ENCODE measurements at regions not wholly inside any gene's neighbourhood (a gene's known extent, or its start where the extent isn't known, plus 50 kb on each side); places are given as distances from the start of the nearest gene placed in this dataset.

DNA sequence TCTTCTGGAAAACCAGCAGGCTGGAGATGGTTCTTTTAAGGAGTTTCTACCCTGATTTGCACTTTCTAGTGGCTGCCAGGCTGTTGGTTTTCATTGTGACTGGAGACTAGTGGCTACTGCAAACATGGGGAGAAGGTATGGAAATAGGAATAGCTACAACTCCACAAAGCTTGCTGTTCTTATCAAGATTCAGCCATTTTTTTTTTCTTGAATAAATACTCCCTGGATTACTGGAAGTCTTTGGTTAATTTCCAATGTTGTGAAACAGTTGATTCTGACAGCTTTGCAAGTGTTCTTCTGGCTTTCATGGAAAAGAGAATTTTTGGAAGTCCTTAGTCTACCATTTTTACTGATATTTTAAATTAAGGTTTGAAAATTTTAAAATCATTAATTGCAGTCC is 277.7 kb downstream of the HS3ST3A1 start (continued):
- TF ChIP-seq, protein P1, sequence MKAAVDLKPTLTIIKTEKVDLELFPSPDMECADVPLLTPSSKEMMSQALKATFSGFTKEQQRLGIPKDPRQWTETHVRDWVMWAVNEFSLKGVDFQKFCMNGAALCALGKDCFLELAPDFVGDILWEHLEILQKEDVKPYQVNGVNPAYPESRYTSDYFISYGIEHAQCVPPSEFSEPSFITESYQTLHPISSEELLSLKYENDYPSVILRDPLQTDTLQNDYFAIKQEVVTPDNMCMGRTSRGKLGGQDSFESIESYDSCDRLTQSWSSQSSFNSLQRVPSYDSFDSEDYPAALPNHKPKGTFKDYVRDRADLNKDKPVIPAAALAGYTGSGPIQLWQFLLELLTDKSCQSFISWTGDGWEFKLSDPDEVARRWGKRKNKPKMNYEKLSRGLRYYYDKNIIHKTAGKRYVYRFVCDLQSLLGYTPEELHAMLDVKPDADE (IDR thresholded peaks at IDR 0.05): no peak
- TF ChIP-seq POLR2AphosphoS5 (IDR thresholded peaks at IDR 0.05; ENCODE audit: low read depth): no peak
- no peak for TF ChIP-seq NANOG (IDR thresholded peaks at IDR 0.05; ENCODE audit: borderline replicate concordance)
- TF ChIP-seq ZNF331 (CRISPR knock-in tag; IDR thresholded peaks at IDR 0.05; ENCODE audit: low read depth): no peak
- TF ChIP-seq, protein P2, sequence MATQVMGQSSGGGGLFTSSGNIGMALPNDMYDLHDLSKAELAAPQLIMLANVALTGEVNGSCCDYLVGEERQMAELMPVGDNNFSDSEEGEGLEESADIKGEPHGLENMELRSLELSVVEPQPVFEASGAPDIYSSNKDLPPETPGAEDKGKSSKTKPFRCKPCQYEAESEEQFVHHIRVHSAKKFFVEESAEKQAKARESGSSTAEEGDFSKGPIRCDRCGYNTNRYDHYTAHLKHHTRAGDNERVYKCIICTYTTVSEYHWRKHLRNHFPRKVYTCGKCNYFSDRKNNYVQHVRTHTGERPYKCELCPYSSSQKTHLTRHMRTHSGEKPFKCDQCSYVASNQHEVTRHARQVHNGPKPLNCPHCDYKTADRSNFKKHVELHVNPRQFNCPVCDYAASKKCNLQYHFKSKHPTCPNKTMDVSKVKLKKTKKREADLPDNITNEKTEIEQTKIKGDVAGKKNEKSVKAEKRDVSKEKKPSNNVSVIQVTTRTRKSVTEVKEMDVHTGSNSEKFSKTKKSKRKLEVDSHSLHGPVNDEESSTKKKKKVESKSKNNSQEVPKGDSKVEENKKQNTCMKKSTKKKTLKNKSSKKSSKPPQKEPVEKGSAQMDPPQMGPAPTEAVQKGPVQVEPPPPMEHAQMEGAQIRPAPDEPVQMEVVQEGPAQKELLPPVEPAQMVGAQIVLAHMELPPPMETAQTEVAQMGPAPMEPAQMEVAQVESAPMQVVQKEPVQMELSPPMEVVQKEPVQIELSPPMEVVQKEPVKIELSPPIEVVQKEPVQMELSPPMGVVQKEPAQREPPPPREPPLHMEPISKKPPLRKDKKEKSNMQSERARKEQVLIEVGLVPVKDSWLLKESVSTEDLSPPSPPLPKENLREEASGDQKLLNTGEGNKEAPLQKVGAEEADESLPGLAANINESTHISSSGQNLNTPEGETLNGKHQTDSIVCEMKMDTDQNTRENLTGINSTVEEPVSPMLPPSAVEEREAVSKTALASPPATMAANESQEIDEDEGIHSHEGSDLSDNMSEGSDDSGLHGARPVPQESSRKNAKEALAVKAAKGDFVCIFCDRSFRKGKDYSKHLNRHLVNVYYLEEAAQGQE (IDR thresholded peaks at IDR 0.05; ENCODE audit: unreplicated experiment): no peak
- TF ChIP-seq ZNF114 (CRISPR knock-in tag; IDR thresholded peaks at IDR 0.05): no peak
- TF ChIP-seq CREB1 (CRISPR knock-in tag; IDR thresholded peaks at IDR 0.05; ENCODE audit: low read depth): no peak

DNA sequence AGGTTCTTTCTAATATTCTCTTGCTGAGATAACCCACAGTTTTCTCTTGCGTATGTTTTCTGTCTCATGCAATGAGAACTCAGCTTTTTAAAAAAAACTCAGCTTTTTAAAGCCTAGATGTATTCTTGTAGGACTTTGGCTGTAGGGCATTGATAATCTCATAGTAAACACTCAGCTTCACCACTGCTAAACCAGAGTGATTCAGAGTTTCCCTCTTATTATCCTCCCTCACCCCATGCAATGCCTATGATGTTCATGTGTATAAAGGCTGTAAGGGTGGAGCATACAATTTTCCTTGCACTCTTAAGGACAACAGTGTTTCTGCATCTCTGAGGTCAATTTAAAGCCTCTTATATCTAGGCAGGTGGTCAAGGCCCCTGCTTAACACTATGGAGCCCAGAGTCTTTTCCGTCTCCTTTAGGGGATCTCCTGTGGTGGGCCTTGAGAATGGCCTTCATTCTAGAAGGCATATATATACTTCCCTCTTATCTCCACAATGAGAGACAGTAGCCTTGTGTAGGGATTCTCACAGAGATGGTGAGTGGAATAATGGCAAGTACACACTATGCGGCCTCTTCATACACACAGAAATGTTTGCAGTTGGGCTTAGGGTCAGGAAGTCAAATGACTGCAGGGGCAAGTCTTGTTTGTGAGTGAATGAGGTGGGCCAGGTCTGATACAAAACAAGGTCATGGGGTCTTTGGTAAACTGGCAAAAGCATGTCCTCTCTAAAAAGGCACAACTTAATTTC is 279.6 kb downstream of the HS3ST3A1 start:
- Mint-ChIP-seq H3K4me1 (no peaks in the 10 kb centered on the region), H3K27ac (no peak overlapping the region), H3K36me3 (ENCODE audit: low read depth) (no peaks in the 10 kb centered on the region), H3K9me3 (peaks cover 3% of the 10 kb centered on the region; the same call in 2 of the 3 replicates), H3K4me3 (no peak overlapping the region), H3K27me3 (ENCODE audit: insufficient read depth, low read depth, poor library complexity) (peaks cover 7% of the 10 kb centered on the region)
- Histone ChIP-seq H3K4me2 (no peak overlapping the region), H3K36me3 (ENCODE audit: insufficient read depth) (no peaks in the 10 kb centered on the region), H3K4me3 (no peak overlapping the region), H3K4me1 (ENCODE audit: insufficient read depth) (no peaks in the 10 kb centered on the region), H4K20me1 (replicated peaks; ENCODE audit: insufficient read depth) (no peaks in the 10 kb centered on the region), H3F3A (replicated peaks; ENCODE audit: low read depth) (no peaks in the 10 kb centered on the region), H3K9me2 (ENCODE audit: insufficient read depth) (peaks cover 11% of the 10 kb centered on the region; the same call in 1 of the 2 replicates), H3K27ac (ENCODE audit: low read depth) (no peak overlapping the region), H2AFZ (no peak overlapping the region), H3K79me2 (replicated peaks; ENCODE audit: insufficient read depth) (no peaks in the 10 kb centered on the region), H3K27me3 (ENCODE audit: insufficient read depth) (no peaks in the 10 kb centered on the region)
- no peak for ATAC-seq
- DNase-seq (ENCODE audit: low spot score): no peak
- TF ChIP-seq ZNF114 (CRISPR knock-in tag; IDR thresholded peaks at IDR 0.05) (no peak), STAT1 (IDR thresholded peaks at IDR 0.05; ENCODE audit: unreplicated experiment) (no peak), EZH2phosphoT487 (IDR thresholded peaks at IDR 0.05; ENCODE audit: unreplicated experiment) (no peak), POLR2AphosphoS5 (IDR thresholded peaks at IDR 0.05; ENCODE audit: low read depth) (no peak), EZH2 (IDR thresholded peaks at IDR 0.05; ENCODE audit: low read depth, unreplicated experiment) (no peak), CREB1 (CRISPR knock-in tag; IDR thresholded peaks at IDR 0.05; ENCODE audit: low read depth) (no peak), NANOG (IDR thresholded peaks at IDR 0.05; ENCODE audit: borderline replicate concordance) (no peak), JUNB (IDR thresholded peaks at IDR 0.05; ENCODE audit: unreplicated experiment) (no peak), ZNF331 (CRISPR knock-in tag; IDR thresholded peaks at IDR 0.05; ENCODE audit: low read depth) (no peak)
- TF ChIP-seq, protein P1 (IDR thresholded peaks at IDR 0.05): no peak
- TF ChIP-seq, protein P2 (IDR thresholded peaks at IDR 0.05; ENCODE audit: unreplicated experiment): no peak
- TF ChIP-seq, protein P3, sequence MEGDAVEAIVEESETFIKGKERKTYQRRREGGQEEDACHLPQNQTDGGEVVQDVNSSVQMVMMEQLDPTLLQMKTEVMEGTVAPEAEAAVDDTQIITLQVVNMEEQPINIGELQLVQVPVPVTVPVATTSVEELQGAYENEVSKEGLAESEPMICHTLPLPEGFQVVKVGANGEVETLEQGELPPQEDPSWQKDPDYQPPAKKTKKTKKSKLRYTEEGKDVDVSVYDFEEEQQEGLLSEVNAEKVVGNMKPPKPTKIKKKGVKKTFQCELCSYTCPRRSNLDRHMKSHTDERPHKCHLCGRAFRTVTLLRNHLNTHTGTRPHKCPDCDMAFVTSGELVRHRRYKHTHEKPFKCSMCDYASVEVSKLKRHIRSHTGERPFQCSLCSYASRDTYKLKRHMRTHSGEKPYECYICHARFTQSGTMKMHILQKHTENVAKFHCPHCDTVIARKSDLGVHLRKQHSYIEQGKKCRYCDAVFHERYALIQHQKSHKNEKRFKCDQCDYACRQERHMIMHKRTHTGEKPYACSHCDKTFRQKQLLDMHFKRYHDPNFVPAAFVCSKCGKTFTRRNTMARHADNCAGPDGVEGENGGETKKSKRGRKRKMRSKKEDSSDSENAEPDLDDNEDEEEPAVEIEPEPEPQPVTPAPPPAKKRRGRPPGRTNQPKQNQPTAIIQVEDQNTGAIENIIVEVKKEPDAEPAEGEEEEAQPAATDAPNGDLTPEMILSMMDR (conservative IDR thresholded peaks at IDR 0.05; ENCODE audit: low read depth in 2 of 2): no peak
